Activated T-cell treated with anti-CD3 and anti-CD28 coated beads, Interleukin-2, amount 50 U/mL, for 4 hours (primary cell): ENCODE measurements at regions not wholly inside any gene's neighbourhood (a gene's known extent, or its start where the extent isn't known, plus 50 kb on each side); places are given as distances from the start of the nearest gene placed in this dataset.
A peak's percentile ranks its signal among the peaks of the same experiment; 100 is the strongest.
"Not testable (repeated sequence)": the region's sequence is repeated elsewhere in the genome, so short reads cannot be mapped to it uniquely, and the experiment has no call there.

Experiments
- ATAC-seq, 2 donors: fragments of 200-7000 bp; cut with Tn5 transposase; one replicate each; pipeline ENCODE4 v1.10.0; 2021
- DNase-seq: peaks from one replicate; pipeline ENCODE4 v3.0.0-alpha.2; 2020
- H3K27me3 Mint-ChIP-seq: one replicate; pipeline ENCODE4 v1.8.0; 2021; ENCODE audit warnings: low read depth, mixed read lengths
- H3K36me3 Mint-ChIP-seq: one replicate; pipeline ENCODE4 v1.8.0; 2022; ENCODE audit warnings: mixed read lengths; ENCODE audit not compliant: insufficient read depth
- H3K4me1 Mint-ChIP-seq: one replicate; pipeline ENCODE4 v1.8.0; 2021; ENCODE audit warnings: low read depth, mixed read lengths
- H3K4me3 Mint-ChIP-seq: one replicate; pipeline ENCODE4 v1.8.0; 2021; ENCODE audit warnings: mild to moderate bottlenecking, moderate library complexity, mixed read lengths
- H3K9me3 Mint-ChIP-seq: one replicate; pipeline ENCODE4 v1.8.0; 2021; ENCODE audit warnings: mixed read lengths

DNA sequence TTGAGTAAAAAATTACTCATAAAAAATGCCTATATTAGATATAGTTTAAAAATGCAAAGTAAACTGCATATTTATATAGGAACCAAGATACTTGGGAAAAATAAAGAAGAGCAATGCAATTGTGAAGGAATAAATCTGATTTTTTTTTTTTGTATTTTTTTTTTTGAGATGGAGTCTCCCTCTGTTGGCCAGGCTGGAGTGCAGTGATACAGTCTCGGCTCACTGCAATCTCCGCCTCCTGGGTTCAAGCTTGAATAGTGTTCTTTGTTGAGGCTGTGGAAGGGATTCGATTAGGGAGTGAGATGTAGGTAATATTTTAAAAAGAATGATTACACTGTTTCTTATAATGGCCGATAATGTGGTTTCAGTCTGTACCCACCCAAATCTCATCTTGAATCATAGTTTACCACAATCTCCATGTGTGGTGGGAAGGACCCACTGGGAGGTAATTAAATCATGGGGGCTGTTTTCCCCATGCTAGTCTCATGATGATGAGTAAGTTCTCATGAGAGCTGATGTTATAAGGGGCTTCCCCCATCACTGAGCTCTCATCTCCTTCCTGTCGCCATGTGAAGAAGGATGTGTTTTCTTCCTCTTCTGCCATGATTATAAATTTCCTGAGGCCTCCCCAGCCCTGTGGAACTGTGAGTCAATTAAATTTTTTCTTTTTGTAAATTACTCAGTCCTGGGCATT is 1765.9 kb downstream of the PLA2G4A start:
- Mint-ChIP-seq H3K4me3 (no peak overlapping the region), H3K36me3 (no peaks in the 10 kb centered on the region)
- ATAC-seq = peak in 1 of 2 donors; percentile 18

DNA sequence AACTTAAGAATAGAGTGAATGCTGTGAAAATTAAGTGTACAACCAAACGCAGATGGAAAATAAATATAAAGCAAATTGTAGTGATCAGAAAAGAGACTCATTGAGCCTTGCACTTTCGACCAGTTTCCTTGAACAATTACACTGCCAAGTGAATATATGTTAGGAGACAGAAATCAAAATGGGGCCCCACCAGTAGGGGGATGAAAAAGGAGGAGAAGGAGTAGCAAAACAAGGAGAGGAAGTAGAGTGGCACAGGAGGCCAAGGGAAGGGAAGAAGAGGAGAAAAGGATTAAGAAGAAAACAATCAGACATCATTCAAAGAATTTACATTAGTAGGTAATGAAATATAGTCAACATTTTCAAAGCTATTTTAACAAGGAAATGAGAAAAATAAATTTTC is 1770.6 kb downstream of the PLA2G4A start:
- no peaks in the 10 kb centered on the region for H3K4me1 Mint-ChIP-seq
- no peak for ATAC-seq
- no peaks in the 10 kb centered on the region for H3K27me3 Mint-ChIP-seq
- H3K4me3 Mint-ChIP-seq = no peak overlapping the region
- H3K36me3 Mint-ChIP-seq = no peaks in the 10 kb centered on the region
- H3K9me3 Mint-ChIP-seq = peaks cover 5% of the 10 kb centered on the region
- DNase-seq = no peak

More for the DNA sequence above, 1765.9 kb downstream of the PLA2G4A start:
- DNase-seq = no peak
- H3K9me3 Mint-ChIP-seq = peaks cover 19% of the 10 kb centered on the region
- H3K4me1 Mint-ChIP-seq = no peaks in the 10 kb centered on the region
- H3K27me3 Mint-ChIP-seq = no peaks in the 10 kb centered on the region

DNA sequence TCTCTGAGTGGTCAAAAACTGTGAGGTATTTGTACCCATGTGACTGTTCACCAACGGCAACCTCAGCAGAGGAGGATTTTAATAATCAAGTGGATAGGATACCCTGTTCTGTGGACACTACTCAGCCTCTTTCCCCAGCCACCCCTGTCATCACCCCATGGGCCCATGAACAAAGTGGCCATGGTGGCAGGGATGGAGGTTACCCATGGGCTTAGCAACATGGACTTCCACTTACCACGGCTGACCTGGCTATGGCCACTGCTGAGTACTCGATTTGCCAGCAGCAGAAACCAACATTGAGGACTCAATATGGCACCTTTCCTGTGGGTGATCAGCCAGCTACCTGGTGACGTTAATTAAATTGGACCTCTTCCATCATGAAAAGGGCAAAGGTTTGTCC is 1782.7 kb downstream of the PLA2G4A start:
- H3K4me1 Mint-ChIP-seq = no peaks in the 10 kb centered on the region
- H3K27me3 Mint-ChIP-seq = no peaks in the 10 kb centered on the region
- peaks cover 27% of the 10 kb centered on the region for H3K9me3 Mint-ChIP-seq
- ATAC-seq (no peak), DNase-seq (no peak)
- H3K36me3 Mint-ChIP-seq = no peaks in the 10 kb centered on the region
- no peak overlapping the region for H3K4me3 Mint-ChIP-seq

DNA sequence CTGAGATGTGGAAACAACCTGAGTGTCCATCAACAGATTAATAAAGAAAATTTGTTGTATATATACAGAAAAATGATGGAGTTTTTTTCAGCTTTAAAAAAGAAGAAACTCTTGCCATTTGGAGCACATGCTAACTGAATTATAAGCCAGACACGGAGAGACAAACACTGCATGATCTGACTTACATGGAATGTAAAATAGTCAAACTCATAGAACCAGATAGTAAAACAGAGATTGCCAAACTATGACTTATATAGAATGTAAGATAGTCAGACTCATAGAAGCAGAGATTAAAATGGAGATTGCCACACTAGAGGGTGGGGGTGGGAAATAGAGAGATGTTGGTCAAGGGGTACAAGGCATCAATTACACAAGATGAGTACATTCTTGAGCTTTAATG is 1786.6 kb downstream of the PLA2G4A start:
- peaks cover 20% of the 10 kb centered on the region for H3K9me3 Mint-ChIP-seq
- H3K4me1 Mint-ChIP-seq = no peaks in the 10 kb centered on the region
- no peaks in the 10 kb centered on the region for H3K27me3 Mint-ChIP-seq

DNA sequence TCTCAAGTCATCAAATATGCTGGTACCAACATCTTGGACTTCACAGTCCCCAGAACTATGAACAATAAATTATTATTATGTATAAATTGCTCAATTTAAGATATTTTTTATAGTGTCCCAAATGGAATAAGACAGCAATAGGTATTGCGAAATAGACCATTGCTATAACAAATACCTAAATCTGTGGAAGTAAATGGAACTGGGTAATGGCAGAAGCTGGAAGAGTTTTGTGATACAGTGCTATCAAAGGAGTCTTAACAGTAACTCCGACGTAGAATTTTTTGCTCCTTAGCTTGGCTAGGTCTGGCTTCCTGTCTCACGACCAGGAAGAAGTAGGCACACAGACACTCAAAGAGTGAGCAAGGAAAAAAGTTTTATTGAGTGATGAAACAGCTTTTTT is 1791.5 kb downstream of the PLA2G4A start:
- ATAC-seq = no peak
- Mint-ChIP-seq H3K4me3 (no peak overlapping the region), H3K27me3 (no peaks in the 10 kb centered on the region), H3K4me1 (no peaks in the 10 kb centered on the region), H3K9me3 (peaks cover 12% of the 10 kb centered on the region), H3K36me3 (no peaks in the 10 kb centered on the region)
- DNase-seq = no peak

More for the DNA sequence above, 1786.6 kb downstream of the PLA2G4A start:
- ATAC-seq (no peak), DNase-seq (no peak)
- no peaks in the 10 kb centered on the region for H3K36me3 Mint-ChIP-seq
- H3K4me3 Mint-ChIP-seq = no peak overlapping the region

DNA sequence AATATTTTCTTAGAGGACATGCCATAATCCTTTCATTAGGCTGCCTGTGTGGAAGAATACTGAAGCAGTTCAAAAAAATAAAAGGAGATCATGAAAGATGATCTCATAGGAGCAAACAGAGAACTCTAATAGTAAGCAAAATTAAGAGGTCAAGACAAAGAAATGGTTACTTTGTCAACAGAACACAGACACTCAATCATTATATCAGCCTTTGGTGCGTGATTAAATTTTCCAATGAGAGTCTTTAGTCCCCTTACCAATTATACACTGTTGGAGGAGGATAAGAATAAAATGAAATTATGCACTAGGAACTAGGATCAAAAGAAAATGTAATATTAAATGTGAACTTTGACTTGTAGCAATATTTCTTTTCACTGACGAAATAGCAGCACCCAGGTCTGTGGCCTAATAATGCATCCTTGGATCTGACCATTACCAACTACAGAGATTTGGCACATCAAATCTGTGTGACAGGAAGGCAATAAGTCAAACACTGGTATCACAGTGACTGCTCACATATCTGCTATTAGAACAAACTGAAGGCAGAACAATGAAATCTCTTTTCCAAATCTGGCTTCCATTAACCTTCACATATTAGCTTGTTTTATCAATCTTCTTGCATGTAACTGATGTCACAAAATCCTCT is 1812.9 kb downstream of the PLA2G4A start:
- Mint-ChIP-seq H3K27me3 (no peaks in the 10 kb centered on the region), H3K4me1 (no peaks in the 10 kb centered on the region), H3K4me3 (no peak overlapping the region), H3K36me3 (no peaks in the 10 kb centered on the region), H3K9me3 (peaks cover 18% of the 10 kb centered on the region)
- DNase-seq (no peak), ATAC-seq (no peak)

DNA sequence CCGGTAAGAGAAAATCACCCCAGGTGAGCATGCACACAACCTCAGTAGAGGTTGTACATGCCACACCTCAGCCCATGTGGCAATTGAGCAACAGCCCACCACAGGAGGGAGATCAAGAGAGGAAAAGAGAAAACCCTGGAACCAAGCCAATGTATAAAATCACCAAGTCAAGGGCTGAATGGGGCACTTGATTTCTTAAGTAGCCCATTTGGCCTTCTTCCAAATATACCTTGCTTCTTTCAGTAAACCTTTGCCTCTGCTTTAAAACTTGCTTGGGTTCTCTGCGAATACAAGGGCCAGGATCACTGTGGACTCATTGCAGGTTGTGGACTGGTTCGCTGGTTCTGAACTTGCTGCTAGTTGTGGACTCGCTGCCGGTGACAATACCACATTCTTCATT is 1814.0 kb downstream of the PLA2G4A start:
- no peak overlapping the region for H3K4me3 Mint-ChIP-seq
- ATAC-seq = no peak

DNA sequence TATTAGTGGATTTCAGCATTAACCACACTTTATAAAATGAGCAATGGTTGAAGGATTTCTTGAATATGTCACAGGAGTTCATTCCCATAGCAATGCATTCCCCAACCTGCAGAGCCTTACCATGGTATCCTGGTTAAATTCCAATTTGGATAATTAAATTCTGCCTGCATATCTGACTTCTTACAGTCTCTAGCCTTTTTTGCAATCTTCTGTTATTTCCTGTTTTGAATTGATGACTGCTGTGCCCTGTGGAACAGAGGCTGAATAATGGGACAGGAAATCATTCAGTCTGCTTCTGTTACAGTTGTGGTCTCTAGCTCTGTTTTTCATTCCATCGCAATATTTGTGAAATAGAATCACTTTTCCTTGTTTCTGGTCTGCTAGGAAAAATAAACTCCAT is 1823.9 kb downstream of the PLA2G4A start:
- Mint-ChIP-seq H3K4me3 (no peak overlapping the region), H3K9me3 (peaks cover 6% of the 10 kb centered on the region), H3K27me3 (no peaks in the 10 kb centered on the region), H3K36me3 (no peaks in the 10 kb centered on the region), H3K4me1 (no peaks in the 10 kb centered on the region)
- ATAC-seq (no peak), DNase-seq (no peak)

More for the DNA sequence above, 1814.0 kb downstream of the PLA2G4A start:
- Mint-ChIP-seq H3K36me3 (no peaks in the 10 kb centered on the region), H3K27me3 (no peaks in the 10 kb centered on the region), H3K4me1 (no peaks in the 10 kb centered on the region), H3K9me3 (peaks cover 18% of the 10 kb centered on the region)
- no peak for DNase-seq

DNA sequence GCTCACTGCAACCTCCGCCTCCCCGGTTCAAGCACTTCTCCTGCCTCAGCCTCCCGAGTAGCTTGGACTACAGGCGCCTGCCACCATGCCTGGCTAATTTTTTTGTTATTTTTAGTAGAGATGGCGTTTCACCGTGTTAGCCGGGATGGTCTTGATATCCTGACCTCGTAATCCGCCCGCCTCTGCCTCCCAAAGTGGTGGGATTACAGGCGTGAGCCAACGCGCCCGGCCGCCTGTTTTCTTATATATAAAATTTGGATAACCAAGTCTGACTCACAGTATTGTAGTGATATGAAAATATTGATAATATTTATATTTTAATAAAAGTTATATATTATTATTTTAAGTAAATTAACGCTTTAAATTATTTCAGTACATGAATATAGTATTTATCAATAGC is 1821.7 kb downstream of the BRINP3 start:
- not testable (repeated sequence) for H3K9me3 Mint-ChIP-seq, H3K36me3 Mint-ChIP-seq, ATAC-seq, DNase-seq, H3K4me1 Mint-ChIP-seq, H3K27me3 Mint-ChIP-seq, H3K4me3 Mint-ChIP-seq

DNA sequence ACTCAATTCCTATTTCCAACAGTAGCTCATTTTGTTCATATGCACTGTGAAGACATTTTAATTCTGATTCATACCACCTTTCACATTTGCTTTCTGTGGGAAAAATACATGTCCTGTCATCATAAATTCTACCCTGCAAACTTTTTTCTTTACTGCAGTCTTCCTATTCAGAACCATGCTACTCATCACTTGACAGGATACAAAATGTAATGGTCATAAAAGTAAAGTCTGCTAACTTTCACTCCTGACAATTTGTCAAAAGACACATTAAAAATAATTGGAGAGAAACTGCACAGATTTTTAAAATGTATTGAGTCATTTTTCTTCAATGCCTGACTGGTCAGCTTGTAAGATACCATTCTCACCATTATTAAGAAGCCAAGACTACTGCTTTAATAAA is 1817.1 kb downstream of the BRINP3 start:
- no peak for DNase-seq
- no peaks in the 10 kb centered on the region for H3K9me3 Mint-ChIP-seq
- H3K4me3 Mint-ChIP-seq = no peak overlapping the region
- no peaks in the 10 kb centered on the region for H3K36me3 Mint-ChIP-seq
- no peaks in the 10 kb centered on the region for H3K27me3 Mint-ChIP-seq
- no peak for ATAC-seq
- no peaks in the 10 kb centered on the region for H3K4me1 Mint-ChIP-seq

DNA sequence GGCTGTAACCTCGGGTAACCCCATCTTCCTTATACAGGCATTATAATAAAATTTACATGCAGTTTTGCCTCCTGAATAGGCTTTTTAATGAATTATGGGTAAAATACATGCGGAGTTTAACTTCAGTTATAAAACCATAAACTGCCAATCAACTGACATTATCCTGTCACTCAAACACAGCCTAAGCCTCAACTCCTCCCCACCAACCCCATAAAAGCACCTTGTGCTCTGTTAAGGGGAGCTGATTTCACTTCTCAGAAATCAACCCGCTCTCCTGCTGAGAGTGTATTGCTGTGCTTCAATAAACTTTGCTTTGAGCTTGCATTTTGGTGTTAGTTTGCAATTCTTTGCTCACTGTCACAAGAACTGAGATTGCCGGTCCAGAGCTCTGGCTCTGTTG is 1812.2 kb downstream of the BRINP3 start:
- Mint-ChIP-seq H3K4me1 (no peaks in the 10 kb centered on the region), H3K27me3 (no peaks in the 10 kb centered on the region), H3K4me3 (no peak overlapping the region), H3K9me3 (peaks cover 12% of the 10 kb centered on the region), H3K36me3 (no peaks in the 10 kb centered on the region)
- DNase-seq (no peak), ATAC-seq (no peak)

DNA sequence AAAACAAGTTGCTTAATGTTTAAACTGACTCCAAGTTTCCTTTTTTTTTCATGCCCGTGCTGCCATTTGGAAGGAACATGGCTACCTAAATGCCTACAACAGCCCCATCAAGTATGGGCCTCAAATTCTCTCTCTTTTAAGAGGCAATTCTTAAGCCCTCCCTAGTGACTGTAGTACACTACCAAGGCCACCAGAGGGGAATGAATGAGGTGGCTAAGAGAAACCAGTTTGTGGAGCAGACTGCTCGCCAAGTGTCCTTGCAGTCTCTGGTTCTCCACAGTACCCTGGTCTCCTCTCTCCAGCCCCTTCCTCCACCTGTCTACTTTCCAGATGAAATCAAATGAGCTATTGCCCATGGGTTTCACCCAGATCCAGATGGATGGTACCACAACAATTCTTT is 1809.6 kb downstream of the BRINP3 start:
- H3K27me3 Mint-ChIP-seq = no peaks in the 10 kb centered on the region
- no peak for ATAC-seq
- H3K36me3 Mint-ChIP-seq = no peaks in the 10 kb centered on the region
- DNase-seq = no peak
- no peak overlapping the region for H3K4me3 Mint-ChIP-seq
- H3K4me1 Mint-ChIP-seq = no peaks in the 10 kb centered on the region
- peaks cover 20% of the 10 kb centered on the region for H3K9me3 Mint-ChIP-seq

DNA sequence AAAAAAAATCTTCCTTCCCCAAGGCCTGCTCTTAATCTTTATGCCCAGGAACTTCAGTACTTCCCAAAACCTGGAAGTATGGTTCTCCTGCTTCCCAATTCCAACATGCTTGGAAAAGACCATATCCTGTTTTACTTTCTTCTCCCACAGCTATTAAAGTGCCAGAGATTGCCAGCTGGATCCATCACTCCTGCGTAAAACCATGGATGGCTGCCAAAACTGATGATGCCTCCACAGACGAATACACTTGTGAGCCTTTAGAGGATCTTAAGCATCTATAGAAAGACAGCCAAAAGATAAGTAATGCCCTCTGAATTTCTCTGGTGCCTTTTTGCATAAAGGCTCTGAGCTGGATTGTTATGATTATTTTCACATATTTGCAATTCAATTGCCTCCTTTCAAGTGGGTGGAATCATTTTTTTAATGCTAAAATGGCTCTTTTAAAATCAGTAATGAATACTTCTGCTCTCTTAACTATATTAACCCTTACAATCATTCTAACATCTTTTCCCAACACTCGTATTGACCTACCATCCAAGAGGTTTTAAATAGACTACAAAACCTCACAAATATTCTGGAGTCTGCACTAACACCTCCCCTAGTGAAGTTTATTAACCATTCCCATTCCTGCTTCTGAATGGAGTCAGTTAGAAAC is 1807.8 kb downstream of the BRINP3 start:
- no peaks in the 10 kb centered on the region for H3K27me3 Mint-ChIP-seq
- no peak for DNase-seq
- no peaks in the 10 kb centered on the region for H3K36me3 Mint-ChIP-seq
- no peak overlapping the region for H3K4me3 Mint-ChIP-seq
- ATAC-seq = no peak
- no peaks in the 10 kb centered on the region for H3K4me1 Mint-ChIP-seq
- H3K9me3 Mint-ChIP-seq = peaks cover 20% of the 10 kb centered on the region

DNA sequence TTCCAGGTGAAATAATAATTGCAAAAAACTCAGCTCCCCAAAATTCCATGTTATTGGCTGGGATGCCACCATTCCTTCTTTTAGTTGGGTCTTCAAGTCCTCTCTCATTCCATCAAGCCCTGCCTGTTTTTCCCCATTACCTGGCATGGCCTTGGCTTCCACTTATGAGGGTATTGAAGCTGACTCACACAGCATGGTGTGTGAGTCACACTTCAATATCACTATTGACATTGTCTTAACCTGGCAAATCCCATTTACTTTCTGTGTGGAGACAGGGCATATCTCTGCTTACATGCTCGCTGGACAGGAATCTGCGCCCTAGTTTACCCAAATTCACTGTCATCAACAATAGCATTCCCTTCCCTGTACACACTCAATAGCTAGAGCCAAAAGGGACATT is 1806.8 kb downstream of the BRINP3 start:
- no peaks in the 10 kb centered on the region for H3K36me3 Mint-ChIP-seq
- no peak overlapping the region for H3K4me3 Mint-ChIP-seq
- no peaks in the 10 kb centered on the region for H3K4me1 Mint-ChIP-seq
- no peaks in the 10 kb centered on the region for H3K27me3 Mint-ChIP-seq
- ATAC-seq (no peak), DNase-seq (no peak)
- peaks cover 23% of the 10 kb centered on the region for H3K9me3 Mint-ChIP-seq

DNA sequence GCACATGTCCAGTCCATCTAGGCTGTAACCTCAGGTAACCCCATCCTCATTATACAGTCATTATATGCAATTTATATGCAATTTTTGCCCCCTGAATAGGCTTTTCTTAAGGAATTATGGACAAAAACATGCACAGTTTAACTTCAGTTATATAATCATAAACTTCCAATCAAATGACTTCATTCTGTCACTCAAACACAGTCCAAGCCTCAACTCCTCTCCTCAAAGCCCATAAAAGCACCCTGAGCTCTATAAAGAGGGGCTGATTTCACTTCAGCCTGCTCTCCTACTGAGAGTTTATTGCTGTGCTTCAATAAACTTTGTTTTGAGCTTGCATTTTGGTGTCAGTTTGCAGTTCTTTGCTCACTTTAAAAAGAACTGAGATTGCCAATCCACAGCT is 1805.5 kb downstream of the BRINP3 start:
- Mint-ChIP-seq H3K36me3 (no peaks in the 10 kb centered on the region), H3K4me1 (no peaks in the 10 kb centered on the region), H3K4me3 (no peak overlapping the region), H3K27me3 (no peaks in the 10 kb centered on the region), H3K9me3 (peaks cover 17% of the 10 kb centered on the region)
- ATAC-seq (no peak), DNase-seq (no peak)
